HUES48 (cell line): ENCODE measurements at regions not wholly inside any gene's neighbourhood (a gene's known extent, or its start where the extent isn't known, plus 50 kb on each side); places are given as distances from the start of the nearest gene placed in this dataset.
"Not testable (repeated sequence)": the region's sequence is repeated elsewhere in the genome, so short reads cannot be mapped to it uniquely, and the experiment has no call there.

Source experiments
- H3K27ac ChIP-seq: one replicate; pipeline ENCODE4 v1.7.0; 2013; ENCODE audit warnings: low read depth, low read length, inconsistent platforms
- H3K27me3 ChIP-seq: 2 replicates; pipeline ENCODE4 v1.6.1; 2013; ENCODE audit warnings: mild to moderate bottlenecking, low read length; ENCODE audit not compliant: control insufficient read depth, insufficient read depth
- H3K36me3 ChIP-seq: 2 replicates; pipeline ENCODE4 v1.6.1; 2013; ENCODE audit warnings: low read length; ENCODE audit not compliant: control insufficient read depth, insufficient read depth
- H3K4me1 ChIP-seq: 2 replicates; pipeline ENCODE4 v1.6.1; 2013; ENCODE audit warnings: mild to moderate bottlenecking, low read length; ENCODE audit not compliant: control insufficient read depth, insufficient read depth
- H3K4me3 ChIP-seq: 2 replicates; pipeline ENCODE4 v1.5.1; 2013; ENCODE audit warnings: mild to moderate bottlenecking, low read depth, low read length
- H3K9ac ChIP-seq: 2 replicates; pipeline ENCODE4 v1.6.1; 2013; ENCODE audit warnings: mild to moderate bottlenecking, low read depth, low read length, moderate library complexity
- H3K9me3 ChIP-seq: 2 replicates; pipeline ENCODE4 v1.6.1; 2013; ENCODE audit warnings: low read length; ENCODE audit not compliant: control insufficient read depth, insufficient read depth

DNA sequence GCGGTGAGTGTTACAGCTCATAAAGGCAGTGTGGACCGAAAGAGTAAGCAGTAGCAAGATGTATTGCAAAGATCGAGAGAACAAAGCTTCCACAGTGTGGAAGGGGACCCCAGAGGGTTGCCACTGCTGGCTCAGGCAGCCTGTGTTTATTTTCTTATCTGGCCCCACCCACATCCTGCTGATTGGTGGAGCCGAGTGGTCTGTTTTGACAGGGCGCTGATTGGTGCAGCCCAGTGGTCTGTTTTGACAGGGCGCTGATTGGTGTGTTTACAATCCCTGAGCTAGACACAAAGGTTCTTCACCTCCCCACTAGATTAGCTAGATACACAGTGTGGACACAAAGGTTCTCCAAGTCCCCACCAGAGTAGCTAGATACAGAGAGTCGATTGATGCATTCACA lies 747.8 kb upstream of the NRXN1 start:
- not testable (repeated sequence) for H3K27ac ChIP-seq, H3K4me1 ChIP-seq, H3K9ac ChIP-seq, H3K4me3 ChIP-seq, H3K9me3 ChIP-seq, H3K27me3 ChIP-seq, H3K36me3 ChIP-seq

DNA sequence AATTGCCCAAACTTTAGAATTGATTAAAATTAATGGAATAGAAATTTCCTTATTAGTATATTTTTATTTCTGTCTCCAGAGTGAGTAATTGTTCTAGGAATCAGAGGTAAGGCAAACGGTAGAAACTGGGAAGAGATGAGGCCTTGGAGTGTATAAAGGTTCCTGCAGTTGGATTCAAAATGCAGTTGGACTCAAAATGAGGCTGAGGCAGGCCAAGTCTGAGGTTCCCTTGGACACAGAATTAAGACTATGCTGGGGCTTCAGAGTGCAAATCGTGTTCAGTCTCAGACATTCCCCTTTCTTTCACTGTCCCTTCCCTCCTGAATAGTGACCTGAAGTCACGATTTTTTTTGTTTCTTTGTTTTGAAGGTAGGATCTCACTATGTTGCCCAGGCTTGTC lies 746.9 kb upstream of the NRXN1 start:
- H3K27me3 ChIP-seq: no peaks in the 10 kb centered on the region
- peaks cover 14% of the 10 kb centered on the region for H3K9me3 ChIP-seq
- H3K4me1 ChIP-seq: no peaks in the 10 kb centered on the region
- H3K27ac ChIP-seq: no peak overlapping the region
- no peak overlapping the region for H3K9ac ChIP-seq
- no peaks in the 10 kb centered on the region for H3K36me3 ChIP-seq
- H3K4me3 ChIP-seq: no peak overlapping the region

DNA sequence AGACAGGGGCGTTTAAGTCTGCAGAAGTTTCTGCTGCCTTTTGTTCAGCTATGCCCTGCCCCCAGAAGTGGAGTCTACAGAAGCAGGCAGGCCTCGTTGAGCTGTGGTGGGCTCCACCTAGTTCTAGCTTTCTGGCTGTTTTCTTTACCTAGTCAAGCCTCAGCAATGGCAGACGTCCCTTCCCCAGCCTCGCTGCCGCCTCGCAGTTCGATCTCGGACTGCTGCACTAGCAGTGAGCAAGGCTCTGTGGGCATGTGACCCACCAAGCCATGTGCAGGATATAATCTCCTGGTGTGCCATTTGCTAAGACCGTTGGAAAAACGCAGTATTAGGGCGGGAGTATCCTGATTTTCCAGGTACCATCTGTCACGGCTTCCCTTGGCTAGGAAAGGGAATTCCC lies 742.7 kb upstream of the NRXN1 start:
- not testable (repeated sequence) for H3K4me1 ChIP-seq, H3K9ac ChIP-seq, H3K27ac ChIP-seq, H3K36me3 ChIP-seq, H3K4me3 ChIP-seq, H3K27me3 ChIP-seq
- peaks cover 14% of the 10 kb centered on the region for H3K9me3 ChIP-seq

DNA sequence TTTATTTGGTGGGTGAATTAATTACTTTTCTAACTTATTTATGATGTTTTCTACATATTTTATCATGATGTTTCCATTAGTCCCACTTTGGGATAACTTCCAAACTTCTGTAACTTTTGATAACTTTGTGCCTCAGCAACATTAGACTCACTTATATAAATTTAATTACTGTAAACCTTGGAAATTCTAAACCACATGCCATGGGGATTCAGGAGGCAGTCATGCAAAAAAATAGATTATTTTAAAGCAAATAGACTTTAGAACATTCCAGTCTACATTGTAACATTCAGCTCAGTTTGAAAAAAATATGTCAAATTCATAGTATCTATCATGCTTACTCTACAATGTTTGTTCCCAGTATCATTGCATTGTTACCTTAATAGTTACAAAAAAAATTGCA lies 728.5 kb upstream of the NRXN1 start:
- Histone ChIP-seq H3K4me3 (no peak overlapping the region), H3K27me3 (no peaks in the 10 kb centered on the region), H3K4me1 (no peaks in the 10 kb centered on the region), H3K27ac (no peak overlapping the region), H3K9me3 (no peaks in the 10 kb centered on the region), H3K36me3 (no peaks in the 10 kb centered on the region), H3K9ac (no peak overlapping the region)

DNA sequence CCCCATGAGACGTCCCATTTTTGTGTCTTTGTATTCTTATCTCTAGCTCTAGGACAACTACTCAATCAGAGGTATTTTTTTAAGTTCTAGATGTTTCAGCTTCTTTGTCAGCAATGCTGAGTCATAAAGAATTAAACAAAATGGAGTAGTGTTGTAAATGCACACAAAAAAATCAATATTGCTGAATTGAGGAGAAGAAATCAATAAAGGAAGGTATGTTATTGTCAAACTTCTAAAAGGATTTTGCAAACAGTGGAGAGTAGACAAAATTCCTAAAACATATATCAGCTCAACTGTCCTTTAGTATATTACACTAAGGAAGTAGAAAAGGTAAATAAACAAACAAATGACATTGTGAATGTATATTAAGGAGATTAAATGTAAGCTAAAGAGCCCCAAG lies 726.1 kb upstream of the NRXN1 start:
- no peaks in the 10 kb centered on the region for H3K9me3 ChIP-seq
- no peak overlapping the region for H3K4me3 ChIP-seq
- no peak overlapping the region for H3K27ac ChIP-seq
- no peaks in the 10 kb centered on the region for H3K36me3 ChIP-seq
- no peaks in the 10 kb centered on the region for H3K27me3 ChIP-seq
- no peaks in the 10 kb centered on the region for H3K4me1 ChIP-seq
- no peak overlapping the region for H3K9ac ChIP-seq

DNA sequence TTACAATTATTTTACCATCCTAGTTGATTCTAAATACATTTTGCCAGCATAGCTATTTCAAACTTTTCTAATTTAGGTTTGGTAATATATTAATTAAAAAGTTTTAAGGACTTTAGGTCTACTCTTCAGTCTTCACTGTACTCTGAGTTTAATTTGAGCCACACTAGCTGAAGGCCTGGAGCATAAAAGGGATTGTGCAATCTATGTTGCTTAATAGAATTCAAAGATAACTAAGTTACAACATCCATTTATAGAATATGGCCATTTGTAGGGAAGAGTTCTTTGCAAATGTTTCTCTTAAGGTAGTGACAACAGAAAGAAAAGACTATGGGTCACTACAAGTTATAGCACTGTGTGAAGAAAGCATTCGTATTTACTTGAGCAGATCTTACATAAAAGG lies 702.2 kb upstream of the NRXN1 start:
- Histone ChIP-seq H3K4me3 (no peak overlapping the region), H3K4me1 (no peaks in the 10 kb centered on the region), H3K36me3 (no peaks in the 10 kb centered on the region), H3K27me3 (no peaks in the 10 kb centered on the region), H3K27ac (no peak overlapping the region), H3K9ac (no peak overlapping the region), H3K9me3 (no peaks in the 10 kb centered on the region)

DNA sequence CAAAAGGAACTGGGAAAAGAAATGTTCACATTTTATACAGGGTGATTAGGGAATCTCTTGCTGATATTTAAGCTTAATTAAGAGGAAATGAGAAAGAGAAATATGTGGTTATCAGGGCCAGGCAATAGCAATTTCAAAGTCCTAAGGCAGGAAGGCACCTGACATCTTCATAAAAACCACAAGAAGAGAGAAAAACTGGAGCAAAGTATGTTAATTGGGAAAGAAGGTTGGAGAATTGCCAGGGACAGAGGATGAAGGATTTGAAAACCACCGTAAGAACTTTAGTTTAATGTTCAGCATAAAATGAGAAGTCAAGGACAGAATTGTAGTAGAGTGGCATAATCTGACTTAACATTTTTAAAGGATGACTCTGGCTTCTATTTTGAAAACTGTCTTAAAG lies 691.8 kb upstream of the NRXN1 start:
- Histone ChIP-seq H3K9me3 (no peaks in the 10 kb centered on the region), H3K27ac (no peak overlapping the region), H3K4me1 (no peaks in the 10 kb centered on the region), H3K36me3 (no peaks in the 10 kb centered on the region), H3K4me3 (no peak overlapping the region), H3K27me3 (no peaks in the 10 kb centered on the region), H3K9ac (no peak overlapping the region)

DNA sequence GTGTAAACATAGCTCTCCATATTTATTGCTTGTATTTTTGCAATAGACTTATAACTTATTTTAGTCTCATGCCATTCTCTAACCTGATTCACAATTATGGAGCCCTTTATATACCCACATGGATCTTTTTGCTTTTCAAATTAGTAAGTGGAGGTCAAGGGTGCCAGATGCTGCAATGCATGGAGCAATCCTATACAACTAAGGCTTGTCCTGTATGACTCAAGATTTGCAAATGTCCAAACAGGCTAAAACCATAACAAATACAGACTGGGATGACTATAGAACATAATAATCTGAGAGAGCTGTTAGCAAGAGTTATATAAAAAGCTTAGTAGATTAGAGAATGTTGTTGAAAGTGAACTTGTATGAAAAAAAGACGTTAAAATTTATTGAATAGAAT lies 690.4 kb upstream of the NRXN1 start:
- Histone ChIP-seq H3K4me1 (no peaks in the 10 kb centered on the region), H3K27ac (no peak overlapping the region), H3K36me3 (no peaks in the 10 kb centered on the region)

DNA sequence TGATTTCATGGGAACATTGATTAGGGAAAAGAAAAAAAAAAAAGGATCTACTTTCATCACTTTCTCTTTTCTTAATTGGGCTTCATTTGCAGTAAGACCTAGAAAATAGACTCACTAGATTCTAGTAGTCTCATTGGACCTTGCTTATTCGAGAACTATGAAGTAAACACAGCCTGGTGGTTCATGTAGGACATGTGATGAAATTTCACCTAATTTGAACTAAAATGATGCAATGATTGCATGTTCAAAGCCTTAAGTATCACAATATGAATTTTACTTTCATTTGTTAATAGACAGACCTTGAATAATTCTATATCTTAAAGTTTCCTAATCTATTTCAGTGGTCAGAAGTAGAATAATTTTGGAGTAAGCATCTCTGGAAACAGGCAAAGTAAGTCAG lies 688.9 kb upstream of the NRXN1 start:
- H3K4me1 ChIP-seq: no peaks in the 10 kb centered on the region
- H3K9ac ChIP-seq: no peak overlapping the region
- H3K27ac ChIP-seq: no peak overlapping the region
- H3K9me3 ChIP-seq: no peaks in the 10 kb centered on the region
- H3K4me3 ChIP-seq: no peak overlapping the region
- no peaks in the 10 kb centered on the region for H3K27me3 ChIP-seq
- H3K36me3 ChIP-seq: no peaks in the 10 kb centered on the region

More for the DNA sequence above, 690.4 kb upstream of the NRXN1 start:
- Histone ChIP-seq H3K4me3 (no peak overlapping the region), H3K9ac (no peak overlapping the region), H3K9me3 (no peaks in the 10 kb centered on the region), H3K27me3 (no peaks in the 10 kb centered on the region)

DNA sequence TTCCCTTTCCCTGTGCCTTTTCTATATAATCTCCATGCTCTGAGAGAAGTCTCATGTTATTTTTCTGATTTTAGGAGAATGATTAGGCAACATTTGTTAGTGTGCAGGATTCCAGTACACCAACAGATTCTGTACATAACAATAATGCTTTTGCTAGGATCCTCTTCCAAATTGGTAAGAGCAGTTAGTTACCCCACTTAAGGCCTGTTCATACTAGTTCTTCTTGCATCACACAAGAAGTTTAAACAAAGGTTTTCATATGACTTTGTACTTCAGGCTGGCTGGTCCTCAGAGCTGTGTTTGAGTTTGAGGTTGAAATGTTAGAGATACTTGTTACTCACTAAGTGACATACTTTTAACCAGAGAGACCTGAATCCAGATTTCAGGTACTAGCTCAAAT lies 686.9 kb upstream of the NRXN1 start:
- Histone ChIP-seq H3K36me3 (no peaks in the 10 kb centered on the region), H3K9ac (no peak overlapping the region), H3K4me3 (no peak overlapping the region), H3K27me3 (no peaks in the 10 kb centered on the region), H3K4me1 (no peaks in the 10 kb centered on the region), H3K27ac (no peak overlapping the region), H3K9me3 (no peaks in the 10 kb centered on the region)

DNA sequence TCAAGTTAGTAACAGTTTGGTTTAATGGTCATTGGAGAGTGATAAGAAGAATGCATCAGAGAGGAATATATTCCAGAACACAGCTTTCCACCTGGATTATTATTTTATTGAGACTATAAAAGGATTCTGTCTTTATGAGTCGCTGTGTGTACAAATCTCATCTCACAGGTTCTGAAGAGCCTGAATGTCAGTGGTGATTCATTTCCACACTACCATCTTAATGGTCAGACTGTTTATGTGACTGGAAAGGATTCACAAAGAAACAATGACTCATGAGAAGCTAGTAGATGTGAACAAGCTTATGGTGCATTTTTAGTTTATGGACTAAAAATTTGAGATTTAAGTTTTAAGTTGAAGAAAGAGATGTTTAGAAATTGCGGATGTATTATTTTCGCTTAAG lies 685.4 kb upstream of the NRXN1 start:
- Histone ChIP-seq H3K27ac (no peak overlapping the region), H3K4me3 (no peak overlapping the region), H3K9me3 (no peaks in the 10 kb centered on the region; the same call in 1 of the 2 replicates), H3K36me3 (no peaks in the 10 kb centered on the region), H3K9ac (no peak overlapping the region), H3K27me3 (no peaks in the 10 kb centered on the region), H3K4me1 (no peaks in the 10 kb centered on the region)

DNA sequence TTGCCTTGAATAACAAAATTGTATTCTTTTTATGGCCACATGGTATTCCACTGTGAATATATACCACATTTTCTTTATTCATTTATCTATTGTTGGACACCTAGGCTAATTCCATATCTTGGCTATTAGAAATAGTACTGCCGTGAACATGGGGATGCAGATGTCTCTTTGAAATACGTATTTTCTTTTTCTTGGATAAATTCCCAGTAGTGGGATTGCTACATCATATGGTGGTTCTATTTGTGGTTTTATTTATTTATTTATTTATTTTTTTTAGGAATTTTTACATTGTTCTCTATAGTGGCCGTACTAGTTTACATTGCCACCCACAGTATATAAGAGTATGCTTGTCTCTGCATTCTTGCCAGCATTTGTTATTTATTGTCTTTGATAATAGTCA lies 679.8 kb upstream of the NRXN1 start:
- no peaks in the 10 kb centered on the region for H3K27me3 ChIP-seq

More for the DNA sequence above, 679.8 kb upstream of the NRXN1 start:
- Histone ChIP-seq H3K4me1 (no peaks in the 10 kb centered on the region), H3K4me3 (no peak overlapping the region), H3K36me3 (no peaks in the 10 kb centered on the region), H3K9ac (no peak overlapping the region), H3K9me3 (no peaks in the 10 kb centered on the region; the same call in 1 of the 2 replicates), H3K27ac (no peak overlapping the region)
